GM18873 (cell line): ENCODE measurements at regions not wholly inside any gene's neighbourhood (a gene's known extent, or its start where the extent isn't known, plus 50 kb on each side); places are given as distances from the start of the nearest gene placed in this dataset.
"Not testable (repeated sequence)": the region's sequence is repeated elsewhere in the genome, so short reads cannot be mapped to it uniquely, and the experiment has no call there.

Experiments used
- ATAC-seq: cut with Tn5 transposase; IDR thresholded peaks from one replicate; pipeline ENCODE4 v1.9.1; 2021; ENCODE audit warnings: mild to moderate bottlenecking, moderate library complexity, moderate number of reproducible peaks; ENCODE audit not compliant: unreplicated experiment, low FRiP score

DNA sequence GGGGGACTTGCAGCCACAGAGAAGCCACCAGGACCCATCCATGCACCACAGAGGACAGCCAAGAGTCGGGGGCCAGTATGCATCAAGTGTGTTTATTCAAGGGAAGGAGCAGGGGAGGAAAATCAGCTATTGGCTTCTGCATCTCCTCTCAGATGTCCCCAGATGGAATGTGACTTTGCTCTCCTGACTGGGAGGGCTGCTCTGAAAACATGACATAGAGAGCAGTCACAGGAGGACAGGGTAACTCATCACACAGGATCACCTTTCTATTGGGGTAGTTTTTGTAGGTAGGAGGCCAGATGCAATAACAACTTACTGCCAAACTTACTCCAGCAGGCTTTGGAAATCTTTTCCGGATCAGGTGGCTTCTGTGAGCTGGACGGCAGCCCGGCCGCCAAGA lies 121.0 kb upstream of the OPCML start:
- no peak for ATAC-seq

GRCh38 chr11:133650082-133650481 lies 117.8 kb upstream of the OPCML start:
- no peak for ATAC-seq

DNA sequence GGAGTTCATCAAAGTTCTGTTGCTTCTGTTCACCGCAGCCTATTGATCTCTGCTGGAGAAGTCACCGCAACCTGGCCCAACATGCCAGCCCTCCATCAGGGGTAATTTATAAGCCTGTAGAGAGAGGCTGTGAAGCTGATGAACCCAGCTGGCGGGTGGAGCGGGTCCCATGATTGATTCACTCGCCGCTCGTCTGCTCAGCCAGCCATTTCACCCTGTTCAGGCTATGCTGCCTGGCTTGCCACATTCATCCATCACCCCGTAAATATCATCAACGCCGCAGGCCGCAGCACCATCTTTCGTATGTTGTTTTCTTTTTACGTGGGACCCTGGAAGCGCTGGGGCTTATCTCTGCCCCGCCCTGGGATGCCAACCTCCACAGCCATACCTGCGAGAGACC lies 116.7 kb upstream of the OPCML start:
- ATAC-seq: no peak

DNA sequence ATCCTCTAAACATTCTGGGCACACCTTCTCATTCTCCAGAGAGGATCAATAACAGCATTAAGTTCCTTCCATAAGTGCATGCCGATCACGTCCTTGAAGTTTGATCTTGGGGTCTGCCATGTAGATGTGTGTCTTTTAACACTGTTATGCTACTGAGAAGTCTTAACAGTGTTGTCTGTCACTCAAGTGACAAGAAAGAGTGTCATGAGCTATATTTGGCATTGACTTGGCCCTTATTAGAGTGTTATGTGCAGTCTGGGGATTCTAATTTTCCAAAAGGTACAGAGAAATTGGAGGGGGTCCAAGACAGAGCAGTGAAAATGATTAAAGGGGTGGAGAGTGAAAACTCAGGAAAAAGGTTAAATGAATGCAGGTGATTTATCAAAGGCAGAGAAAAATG lies 107.1 kb upstream of the OPCML start:
- no peak for ATAC-seq

DNA sequence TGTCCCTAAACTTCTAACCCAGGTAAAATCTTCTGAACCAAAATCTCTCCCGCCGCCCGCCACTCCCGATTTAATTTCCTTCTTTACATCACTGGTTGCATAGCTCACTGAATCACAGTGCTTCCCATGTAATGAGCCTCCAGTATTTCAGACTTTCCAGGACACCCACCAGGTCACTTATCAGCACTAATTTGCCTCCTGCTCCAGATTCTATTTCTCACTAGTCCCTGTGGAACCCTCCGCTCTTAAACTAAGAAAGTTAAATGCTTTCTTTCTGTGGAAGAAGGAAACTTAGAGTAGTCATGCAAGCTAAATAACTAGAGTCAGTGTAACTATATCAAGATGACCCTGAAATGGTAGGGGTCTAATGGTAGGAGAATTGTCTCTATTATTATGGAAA lies 106.6 kb upstream of the OPCML start:
- ATAC-seq: no peak

- ATAC-seq: no peak
Measured at GRCh38 chr11:133636711-133637355, 104.5 kb upstream of the OPCML start.

- no peak for ATAC-seq
Measured at GRCh38 chr11:133635244-133635739, 103.0 kb upstream of the OPCML start.

DNA sequence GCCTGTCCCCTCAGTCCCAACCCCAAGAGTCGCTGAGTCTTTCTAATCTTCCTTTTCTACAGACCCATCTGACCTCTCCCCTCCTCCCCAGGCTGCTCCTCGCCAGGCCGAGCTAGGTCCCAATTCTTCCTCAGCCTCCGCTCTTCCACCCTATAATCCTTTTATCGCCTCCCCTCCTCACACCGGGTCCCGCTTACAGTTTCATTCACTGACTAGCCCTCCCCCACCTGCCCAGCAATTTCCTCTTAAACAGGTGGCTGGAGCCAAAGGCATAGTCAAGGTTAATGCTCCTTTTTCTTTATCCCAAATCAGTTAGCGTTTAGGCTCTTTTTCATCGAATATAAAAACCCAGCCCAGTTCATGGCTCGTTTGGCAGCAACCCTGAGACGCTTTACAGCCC lies 96.1 kb upstream of the OPCML start:
- ATAC-seq: not testable (repeated sequence)

DNA sequence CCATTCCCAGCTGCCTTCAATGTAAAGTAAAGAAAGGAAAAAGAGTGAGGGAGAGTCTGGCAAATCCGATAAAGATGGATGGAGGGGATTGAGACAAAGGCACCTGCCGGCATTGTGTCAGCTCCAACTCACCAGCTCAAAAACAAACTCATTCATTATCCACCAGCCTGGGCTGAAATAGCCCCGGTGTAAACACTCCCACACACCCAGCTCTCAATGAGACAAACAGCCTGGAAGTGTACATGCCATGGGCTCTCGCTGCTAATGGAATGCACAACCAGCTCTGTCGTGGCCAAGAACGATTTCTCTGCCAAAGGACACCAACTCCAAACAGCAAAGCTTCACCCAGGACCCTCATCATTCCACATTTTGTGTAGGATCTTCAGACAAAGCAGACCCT lies 89.3 kb upstream of the OPCML start:
- no peak for ATAC-seq

GRCh38 chr11:133619973-133620372 lies 87.7 kb upstream of the OPCML start:
- ATAC-seq: no peak

GRCh38 chr11:133619397-133619796 lies 87.1 kb upstream of the OPCML start:
- ATAC-seq: no peak

DNA sequence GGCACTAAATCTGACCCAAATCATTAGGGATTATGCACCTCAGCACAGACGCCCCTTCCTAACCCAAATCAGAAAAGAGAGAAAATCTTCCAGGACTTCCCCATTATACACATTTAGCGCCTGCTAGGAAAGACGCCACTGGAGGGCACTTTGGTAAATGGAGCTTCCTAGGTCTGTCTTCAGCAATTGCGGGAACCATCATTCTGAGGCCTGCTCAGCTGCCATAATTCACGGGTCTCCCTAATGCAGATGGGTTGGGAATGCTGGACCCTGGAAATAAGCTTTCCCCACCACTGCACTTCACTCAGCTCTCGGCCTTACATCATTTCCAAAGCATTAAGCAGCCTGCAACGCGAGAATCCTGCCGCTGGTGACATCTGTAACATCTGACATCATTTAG lies 86.2 kb upstream of the OPCML start:
- no peak for ATAC-seq

- ATAC-seq: no peak
Measured at GRCh38 chr11:133608496-133608895, 76.2 kb upstream of the OPCML start.

DNA sequence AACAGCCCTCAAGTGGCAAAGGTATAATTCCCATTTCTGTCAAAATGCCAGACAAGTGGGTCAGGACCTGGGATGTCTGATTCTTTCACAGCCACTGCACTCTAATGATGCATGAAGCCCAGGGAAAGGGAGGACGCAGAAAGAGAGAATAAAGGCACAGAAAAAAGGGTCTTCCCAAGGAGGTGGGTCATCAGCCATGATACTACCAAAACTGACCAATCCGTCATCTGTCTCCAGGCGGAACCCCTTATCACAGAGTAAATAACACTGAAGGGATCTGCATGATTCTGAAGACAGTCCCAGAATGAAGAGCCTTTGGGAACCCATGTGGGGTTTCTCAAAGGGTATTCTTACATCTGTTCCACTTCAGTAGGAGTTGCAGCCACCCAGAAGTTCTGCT lies 73.8 kb upstream of the OPCML start:
- no peak for ATAC-seq

GRCh38 chr11:133605482-133605881 lies 73.2 kb upstream of the OPCML start:
- no peak for ATAC-seq

DNA sequence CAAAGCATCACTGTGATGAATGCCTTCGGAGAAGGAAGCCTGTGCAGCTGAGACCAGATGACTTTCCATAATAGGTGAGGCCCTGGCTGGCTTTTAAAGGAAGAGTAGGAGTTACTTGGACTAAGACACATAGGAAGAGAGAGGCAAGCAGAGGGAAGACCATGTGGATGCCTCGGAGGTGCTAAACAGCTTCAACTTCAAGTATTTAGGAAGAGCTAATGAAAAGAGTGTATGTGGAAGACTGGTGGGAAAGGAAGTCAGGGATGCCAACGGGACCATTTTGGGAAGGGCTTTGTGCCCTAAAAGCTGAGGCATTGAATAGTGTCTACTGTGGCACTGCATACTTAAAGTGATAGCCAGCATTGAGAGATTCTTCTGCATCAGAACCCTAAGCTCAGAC lies 69.3 kb upstream of the OPCML start:
- ATAC-seq: no peak

DNA sequence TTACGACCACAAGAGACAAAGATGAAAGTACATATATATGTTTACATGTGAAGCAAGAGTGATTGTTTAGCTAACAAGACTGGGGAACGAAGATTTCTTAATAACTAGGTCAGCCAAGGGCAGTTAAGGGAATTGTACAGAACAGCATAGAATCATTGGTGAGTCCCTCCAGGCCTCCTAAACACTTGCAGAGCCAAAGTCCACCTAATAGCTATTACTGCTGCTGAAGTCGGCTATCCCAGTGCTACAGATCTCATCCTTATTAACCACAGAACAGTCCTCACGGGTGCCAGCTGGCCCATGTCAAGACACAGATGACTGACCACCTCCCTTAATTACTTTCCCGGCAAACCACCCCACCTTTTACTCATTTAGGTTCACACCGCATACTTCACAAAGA lies 68.5 kb upstream of the OPCML start:
- no peak for ATAC-seq

GRCh38 chr11:133600306-133600705 lies 68.0 kb upstream of the OPCML start:
- ATAC-seq: no peak

DNA sequence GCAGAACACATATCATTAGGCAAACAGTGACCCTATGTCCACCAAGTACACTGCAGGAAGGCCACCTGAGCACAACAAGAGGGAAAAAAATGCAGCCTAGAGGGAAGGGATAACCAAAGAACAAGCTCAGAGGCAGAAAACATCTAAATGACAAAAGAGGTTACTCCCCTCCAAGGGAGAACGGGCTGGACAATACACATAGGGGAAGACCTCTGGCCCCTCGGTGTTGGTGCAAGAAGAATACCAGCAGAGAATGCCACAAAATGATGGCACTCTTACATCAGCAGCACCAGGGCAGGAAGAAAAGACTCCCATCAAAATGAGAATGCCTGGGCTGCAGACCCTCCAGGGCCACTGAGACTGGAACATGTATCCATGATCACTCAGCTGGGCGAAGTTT lies 66.6 kb upstream of the OPCML start:
- no peak for ATAC-seq

GRCh38 chr11:133597236-133597635 lies 64.9 kb upstream of the OPCML start:
- no peak for ATAC-seq

DNA sequence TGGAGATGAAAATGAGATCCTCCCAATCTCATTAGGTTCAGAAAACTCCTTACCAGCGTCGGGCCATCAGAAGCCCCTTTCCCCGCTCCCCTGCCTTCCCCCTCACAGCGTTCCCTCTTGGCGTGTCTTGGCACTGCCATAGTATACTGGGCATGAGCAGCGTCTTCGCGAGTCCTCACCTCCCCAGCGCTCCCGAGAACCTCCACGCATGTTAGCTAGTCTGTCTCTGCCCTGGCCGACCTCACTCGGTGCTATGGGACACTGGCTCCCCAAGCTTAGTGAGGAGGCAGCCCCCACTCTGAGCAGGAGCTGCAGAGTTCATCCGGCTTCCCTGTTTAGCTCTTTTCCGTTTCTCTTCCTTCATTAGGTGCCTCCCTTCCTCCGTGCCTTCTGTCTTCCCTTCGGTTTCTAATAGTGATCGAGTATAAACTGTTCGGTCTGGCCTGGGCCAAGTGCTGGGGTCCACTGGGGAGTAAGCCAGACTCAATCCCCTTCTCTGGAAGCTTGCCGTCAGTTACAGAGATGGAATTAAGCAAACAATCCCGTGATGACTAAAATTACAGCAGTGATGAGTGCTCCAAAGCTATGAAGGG lies 63.8 kb upstream of the OPCML start:
- ATAC-seq: no peak

- ATAC-seq: no peak
Measured at GRCh38 chr11:133593036-133593435, 60.7 kb upstream of the OPCML start.
